H9 (cell line): ENCODE measurements at regions not wholly inside any gene's neighbourhood (a gene's known extent, or its start where the extent isn't known, plus 50 kb on each side); places are given as distances from the start of the nearest gene placed in this dataset.

Experiments used
- DNase-seq: peaks from one replicate; pipeline ENCODE4 v3.0.0-alpha.2; 2017
- H2AFZ ChIP-seq: one replicate; pipeline ENCODE4 v1.6.1; 2013; ENCODE audit warnings: mild to moderate bottlenecking, low read length, control low read depth, moderate library complexity
- H2AK5ac ChIP-seq: 2 replicates; pipeline ENCODE4 v1.6.1; 2013; ENCODE audit warnings: low read length, control low read depth, mixed read lengths; ENCODE audit not compliant: insufficient read length
- H2BK120ac ChIP-seq: one replicate; pipeline ENCODE4 v1.6.1; 2013; ENCODE audit warnings: low read depth, mild to moderate bottlenecking, low read length, control low read depth, inconsistent platforms; ENCODE audit not compliant: poor library complexity, severe bottlenecking
- H2BK12ac ChIP-seq: 2 replicates; pipeline ENCODE4 v1.6.1; 2013; ENCODE audit warnings: low read length, control low read depth, mixed read lengths, low read depth; ENCODE audit not compliant: insufficient read length
- H2BK15ac ChIP-seq: 2 replicates; pipeline ENCODE4 v1.6.1; 2013; ENCODE audit warnings: low read depth, low read length, control low read depth
- H2BK20ac ChIP-seq: one replicate; pipeline ENCODE4 v1.6.1; 2013; ENCODE audit warnings: low read depth, mild to moderate bottlenecking, low read length, control low read depth, inconsistent platforms; ENCODE audit not compliant: poor library complexity, severe bottlenecking
- H2BK5ac ChIP-seq: 2 replicates; pipeline ENCODE4 v1.6.1; 2013; ENCODE audit warnings: low read length, control low read depth, mixed read lengths; ENCODE audit not compliant: insufficient read length
- H3K14ac ChIP-seq: 2 replicates; pipeline ENCODE4 v1.6.1; 2013; ENCODE audit warnings: low read length, control low read depth; ENCODE audit not compliant: insufficient read depth
- H3K18ac ChIP-seq: 2 replicates; pipeline ENCODE4 v1.6.1; 2013; ENCODE audit warnings: low read depth, mild to moderate bottlenecking, mixed read lengths, low read length, control low read depth; ENCODE audit not compliant: insufficient read length
- H3K23ac ChIP-seq: 2 replicates; pipeline ENCODE4 v1.6.1; 2013; ENCODE audit warnings: low read length, control low read depth, mixed read lengths, low read depth; ENCODE audit not compliant: insufficient read length
- H3K23me2 ChIP-seq: 2 replicates; pipeline ENCODE4 v1.6.1; 2013; ENCODE audit warnings: low read depth, mild to moderate bottlenecking, mixed read lengths, low read length, control low read depth; ENCODE audit not compliant: insufficient read length, poor library complexity, severe bottlenecking
- H3K27ac ChIP-seq: 2 replicates; pipeline ENCODE4 v1.5.1; 2013; ENCODE audit warnings: low read length, control low read depth, mixed read lengths, low read depth; ENCODE audit not compliant: insufficient read length
- H3K27me3 ChIP-seq: 2 replicates; pipeline ENCODE4 v1.6.1; 2013; ENCODE audit warnings: low read length, control low read depth, inconsistent platforms; ENCODE audit not compliant: insufficient read depth
- H3K4ac ChIP-seq: 2 replicates; pipeline ENCODE4 v1.6.1; 2013; ENCODE audit warnings: low read depth, mild to moderate bottlenecking, control low read depth, inconsistent platforms, low read length, moderate library complexity
- H3K4me1 ChIP-seq: 2 replicates; pipeline ENCODE4 v1.6.1; 2013; ENCODE audit warnings: low read length, control low read depth, inconsistent platforms; ENCODE audit not compliant: insufficient read depth
- H3K4me2 ChIP-seq: 2 replicates; pipeline ENCODE4 v1.6.1; 2013; ENCODE audit warnings: low read length, control low read depth, mixed read lengths; ENCODE audit not compliant: insufficient read length, insufficient read depth
- H3K56ac ChIP-seq: 2 replicates; pipeline ENCODE4 v1.6.1; 2013; ENCODE audit warnings: low read depth, mild to moderate bottlenecking, mixed read lengths, low read length, control low read depth; ENCODE audit not compliant: insufficient read length
- H3K79me1 ChIP-seq: 2 replicates; pipeline ENCODE4 v1.6.1; 2013; ENCODE audit warnings: low read depth, mild to moderate bottlenecking, moderate library complexity, low read length, control low read depth, inconsistent platforms; ENCODE audit not compliant: insufficient read depth, poor library complexity, severe bottlenecking
- H3K79me2 ChIP-seq: 2 replicates; pipeline ENCODE4 v1.6.1; 2013; ENCODE audit warnings: low read length, control low read depth, inconsistent platforms; ENCODE audit not compliant: insufficient read depth
- H3K9ac ChIP-seq: 2 replicates; pipeline ENCODE4 v1.6.1; 2013; ENCODE audit warnings: low read length, control low read depth, mixed read lengths; ENCODE audit not compliant: insufficient read length; ENCODE audit errors: extremely low read depth
- H3K9me3 ChIP-seq: one replicate; pipeline ENCODE4 v1.6.1; 2013; ENCODE audit warnings: low read depth, low read length, inconsistent platforms; ENCODE audit not compliant: control insufficient read depth
- H3T11ph ChIP-seq: one replicate; pipeline ENCODE4 v1.6.1; 2013; ENCODE audit warnings: mild to moderate bottlenecking, low read length, control low read depth, inconsistent platforms
- H4K20me1 ChIP-seq: one replicate; pipeline ENCODE4 v1.6.1; 2013; ENCODE audit not compliant: control insufficient read depth, insufficient read length, insufficient read depth
- H4K5ac ChIP-seq: 2 replicates; pipeline ENCODE4 v1.6.1; 2013; ENCODE audit warnings: low read depth, mild to moderate bottlenecking, mixed read lengths, low read length, control low read depth; ENCODE audit not compliant: insufficient read length
- H4K8ac ChIP-seq: replicated peaks from 2 replicates; pipeline ENCODE4 v1.6.1; 2013; ENCODE audit warnings: low read length, control low read depth, mixed read lengths, low read depth; ENCODE audit not compliant: insufficient read length
- H4K91ac ChIP-seq: 2 replicates; pipeline ENCODE4 v1.6.1; 2013; ENCODE audit warnings: low read depth, mild to moderate bottlenecking, moderate library complexity, mixed read lengths, low read length, control low read depth; ENCODE audit not compliant: insufficient read length
- H3K27ac Mint-ChIP-seq, 3 experiments: 2 replicates in 2 of 3; 3 replicates in 1 of 3; pipeline ENCODE4 v1.8.0; 2020 to 2021; ENCODE audit warnings: mixed read lengths in 3 of 3, mild to moderate bottlenecking in 1 of 3, moderate library complexity in 1 of 3
- H3K27me3 Mint-ChIP-seq: 2 replicates; pipeline ENCODE4 v1.8.0; 2021; ENCODE audit warnings: low read depth, mild to moderate bottlenecking, moderate library complexity, mixed read lengths
- H3K36me3 Mint-ChIP-seq, 3 experiments: 2 replicates in 2 of 3; 3 replicates in 1 of 3; pipeline ENCODE4 v1.8.0; 2020 to 2021; ENCODE audit warnings: low read depth in 3 of 3, mixed read lengths in 3 of 3; ENCODE audit not compliant: insufficient read depth in 1 of 3
- H3K4me1 Mint-ChIP-seq, 2 experiments: 2 replicates each; pipeline ENCODE4 v1.8.0; 2020; ENCODE audit warnings: mixed read lengths in 2 of 2
- H3K4me3 Mint-ChIP-seq, 2 experiments: 2 replicates in 1 of 2; 3 replicates in 1 of 2; pipeline ENCODE4 v1.8.0; 2020 to 2021; ENCODE audit warnings: mild to moderate bottlenecking in 2 of 2, mixed read lengths in 2 of 2, moderate library complexity in 1 of 2
- H3K9me3 Mint-ChIP-seq, 2 experiments: 2 replicates in 1 of 2; 3 replicates in 1 of 2; pipeline ENCODE4 v1.8.0; 2020; ENCODE audit warnings: mild to moderate bottlenecking in 2 of 2, mixed read lengths in 2 of 2, moderate library complexity in 1 of 2
- WGBS: extraction: QIAGEN DNeasy Blood & Tissue Kit; methylation state at CpG from one replicate; pipeline ENCODE4 v1.1.7; 2013; ENCODE audit warnings: missing lambda C conversion rate, low lambda C conversion rate, mixed read lengths; ENCODE audit not compliant: insufficient read length; ENCODE audit errors: extremely low coverage; 5-methylcytosine and 5-hydroxymethylcytosine counted together
- TF ChIP-seq, protein P1 (sequence below): fragments of 200-600 bp; sonication (generic); conservative IDR thresholded peaks from 3 replicates; pipeline ENCODE4 v1.8.0; 2021; ENCODE audit warnings: antibody characterized with exemption, mild to moderate bottlenecking

DNA sequence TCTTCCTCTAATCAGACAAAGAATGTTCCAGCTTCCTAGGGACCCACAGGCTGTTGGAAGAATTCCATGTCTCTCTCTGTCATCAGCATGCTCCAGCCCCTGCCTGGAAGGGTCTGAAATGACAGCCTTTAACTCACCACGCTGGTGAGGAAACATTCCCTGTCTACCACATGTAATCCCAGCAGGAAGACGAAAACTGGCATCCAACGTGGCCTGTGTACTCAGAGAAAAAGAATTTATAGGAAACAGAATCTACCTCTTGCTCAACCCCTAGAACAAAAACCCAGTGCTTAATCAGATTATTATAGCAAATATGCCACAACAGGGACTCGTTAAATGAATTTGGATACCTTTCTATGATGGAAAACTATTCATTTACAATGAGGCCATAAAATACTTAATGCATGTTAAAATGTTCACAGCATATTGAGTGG lies 147.3 kb upstream of the FOXF1 start:
- Mint-ChIP-seq H3K4me3 (no peak overlapping the region), H3K27ac (no peak overlapping the region; a peak in 1 of 7 replicates), H3K9me3 (no peaks in the 10 kb centered on the region), H3K27me3 (peaks cover 8% of the 10 kb centered on the region), H3K4me1 (peaks cover 56 to 59% of the 10 kb centered on the region in 2 experiments), H3K36me3 (peaks cover 0 to 2% (median 0%) of the 10 kb centered on the region in 3 experiments; a peak in 1 of 7 replicates)
- Histone ChIP-seq H4K20me1 (no peaks in the 10 kb centered on the region), H2BK120ac (no peak overlapping the region), H3K4me2 (no peak overlapping the region), H3K79me2 (no peaks in the 10 kb centered on the region), H2BK12ac (no peak overlapping the region), H2BK5ac (no peak overlapping the region), H3K27me3 (no peaks in the 10 kb centered on the region), H3K79me1 (no peaks in the 10 kb centered on the region), H3K14ac (no peak overlapping the region), H3K23ac (no peak overlapping the region), H3K18ac (no peak overlapping the region), H3K23me2 (no peaks in the 10 kb centered on the region), H3K4me1 (peaks cover 10% of the 10 kb centered on the region), H2BK20ac (no peak overlapping the region), H3T11ph (no peak overlapping the region), H3K27ac (no peak overlapping the region), H2BK15ac (no peak overlapping the region), H4K91ac (no peak overlapping the region), H3K9me3 (no peaks in the 10 kb centered on the region), H4K5ac (no peak overlapping the region), H2AFZ (no peak overlapping the region), H4K8ac (no peak overlapping the region), H3K4ac (no peak overlapping the region), H3K9ac (no peak overlapping the region), H2AK5ac (no peak overlapping the region), H3K56ac (no peak overlapping the region)
- DNase-seq = no peak
- WGBS = no CpG with 5 or more reads among the region's 4 CpGs
- TF ChIP-seq, protein P1, sequence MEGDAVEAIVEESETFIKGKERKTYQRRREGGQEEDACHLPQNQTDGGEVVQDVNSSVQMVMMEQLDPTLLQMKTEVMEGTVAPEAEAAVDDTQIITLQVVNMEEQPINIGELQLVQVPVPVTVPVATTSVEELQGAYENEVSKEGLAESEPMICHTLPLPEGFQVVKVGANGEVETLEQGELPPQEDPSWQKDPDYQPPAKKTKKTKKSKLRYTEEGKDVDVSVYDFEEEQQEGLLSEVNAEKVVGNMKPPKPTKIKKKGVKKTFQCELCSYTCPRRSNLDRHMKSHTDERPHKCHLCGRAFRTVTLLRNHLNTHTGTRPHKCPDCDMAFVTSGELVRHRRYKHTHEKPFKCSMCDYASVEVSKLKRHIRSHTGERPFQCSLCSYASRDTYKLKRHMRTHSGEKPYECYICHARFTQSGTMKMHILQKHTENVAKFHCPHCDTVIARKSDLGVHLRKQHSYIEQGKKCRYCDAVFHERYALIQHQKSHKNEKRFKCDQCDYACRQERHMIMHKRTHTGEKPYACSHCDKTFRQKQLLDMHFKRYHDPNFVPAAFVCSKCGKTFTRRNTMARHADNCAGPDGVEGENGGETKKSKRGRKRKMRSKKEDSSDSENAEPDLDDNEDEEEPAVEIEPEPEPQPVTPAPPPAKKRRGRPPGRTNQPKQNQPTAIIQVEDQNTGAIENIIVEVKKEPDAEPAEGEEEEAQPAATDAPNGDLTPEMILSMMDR = no peak
